GM19351 (cell line): ENCODE measurements at regions not wholly inside any gene's neighbourhood (a gene's known extent, or its start where the extent isn't known, plus 50 kb on each side); places are given as distances from the start of the nearest gene placed in this dataset.
"Not testable (repeated sequence)": the region's sequence is repeated elsewhere in the genome, so short reads cannot be mapped to it uniquely, and the experiment has no call there.

Experiments used
- ATAC-seq: cut with Tn5 transposase; IDR thresholded peaks from one replicate; pipeline ENCODE4 v1.9.1; 2021; ENCODE audit warnings: mild to moderate bottlenecking, moderate library complexity; ENCODE audit not compliant: unreplicated experiment

DNA sequence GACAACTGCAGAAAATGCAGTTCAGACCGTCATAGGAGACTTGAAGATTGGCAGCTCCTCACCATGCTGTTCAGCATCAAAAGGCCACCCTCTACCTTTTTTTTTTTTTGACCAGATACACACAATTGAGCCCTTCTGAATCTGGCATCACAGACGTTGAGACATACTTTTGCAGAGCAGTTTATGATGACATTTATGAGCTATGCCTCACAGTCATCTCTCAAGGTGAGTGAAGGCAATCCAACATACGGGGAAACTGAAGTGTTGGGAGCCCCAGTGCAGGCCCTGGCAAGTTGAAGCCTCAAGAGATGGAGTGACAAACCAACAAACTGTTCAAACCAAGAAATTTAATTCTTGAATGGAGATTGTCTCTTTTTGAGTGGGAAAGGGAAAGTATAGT lies 83.6 kb upstream of the DLX6 start:
- ATAC-seq, result no peak

- not testable (repeated sequence) for ATAC-seq
Measured at GRCh38 chr7:96923345-96923744, 82.0 kb upstream of the DLX6 start.

DNA sequence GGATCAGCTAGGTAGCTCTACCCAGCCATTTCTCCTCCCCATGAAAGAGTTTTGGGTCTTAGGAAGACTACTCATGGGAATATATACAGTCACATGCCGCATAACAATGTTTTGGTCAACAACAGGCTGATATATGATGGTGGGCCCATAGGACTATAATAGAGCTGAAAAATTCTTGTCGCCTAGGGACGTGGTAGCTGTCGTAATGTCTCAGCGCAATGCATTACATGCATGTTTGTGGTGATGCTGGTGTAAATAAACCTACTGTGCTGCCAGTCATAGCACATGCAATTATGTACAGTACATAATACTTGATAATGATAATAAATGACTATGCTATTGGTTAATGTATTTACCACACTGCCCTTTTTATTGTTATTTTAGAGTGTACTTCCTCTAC lies 78.2 kb upstream of the DLX6 start:
- ATAC-seq, result no peak

GRCh38 chr7:96928965-96929364 lies 76.4 kb upstream of the DLX6 start:
- ATAC-seq, result no peak

- no peak for ATAC-seq
Measured at GRCh38 chr7:96931891-96932290, 73.5 kb upstream of the DLX6 start.

DNA sequence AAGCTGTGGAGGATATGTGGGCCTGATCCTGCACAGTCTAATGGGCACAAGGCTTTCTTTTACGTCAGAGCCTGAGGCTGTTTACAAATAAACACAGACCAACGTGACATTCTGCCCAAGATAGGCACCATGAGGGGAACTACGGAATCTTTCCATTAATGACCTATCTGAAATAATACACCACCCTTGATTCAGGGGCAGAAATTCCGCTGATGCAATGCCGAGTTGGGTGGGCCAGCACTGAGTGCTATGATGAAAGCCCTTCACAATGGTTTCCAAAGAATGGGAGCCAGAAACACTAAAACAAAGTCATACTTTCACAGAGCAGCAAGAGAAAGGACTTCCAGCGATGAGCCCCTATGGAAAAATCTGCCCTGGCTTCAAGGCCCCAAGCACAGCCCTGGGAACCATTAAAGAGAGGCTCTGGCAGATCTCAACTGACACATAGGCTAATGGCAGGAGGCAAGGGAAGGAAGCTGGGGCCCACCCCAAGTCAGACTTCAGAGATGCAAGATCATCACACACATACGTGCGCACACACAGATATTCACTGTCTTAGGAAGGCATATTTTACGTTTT lies 72.2 kb upstream of the DLX6 start:
- no peak for ATAC-seq

GRCh38 chr7:96936621-96937020 lies 68.7 kb upstream of the DLX6 start:
- no peak for ATAC-seq

DNA sequence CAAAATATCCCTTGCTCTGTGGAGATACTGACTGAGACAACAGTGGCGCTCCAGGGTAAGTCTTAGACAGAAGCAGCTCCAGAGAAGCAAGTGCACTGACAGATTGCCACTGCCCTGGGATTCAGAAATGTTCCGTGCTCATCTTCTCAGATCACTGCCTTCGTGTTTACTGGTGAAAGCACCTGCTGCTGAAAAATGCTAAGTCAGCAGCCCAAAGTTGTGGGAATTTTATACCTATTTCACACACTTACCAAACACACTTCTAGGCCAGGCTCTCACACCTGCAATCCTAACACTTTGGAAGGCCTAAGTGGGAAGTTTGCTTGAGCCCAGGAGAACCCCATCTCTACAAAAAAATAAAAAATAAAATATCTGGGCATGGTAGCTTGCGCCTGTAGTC lies 63.2 kb upstream of the DLX6 start:
- ATAC-seq, result no peak

DNA sequence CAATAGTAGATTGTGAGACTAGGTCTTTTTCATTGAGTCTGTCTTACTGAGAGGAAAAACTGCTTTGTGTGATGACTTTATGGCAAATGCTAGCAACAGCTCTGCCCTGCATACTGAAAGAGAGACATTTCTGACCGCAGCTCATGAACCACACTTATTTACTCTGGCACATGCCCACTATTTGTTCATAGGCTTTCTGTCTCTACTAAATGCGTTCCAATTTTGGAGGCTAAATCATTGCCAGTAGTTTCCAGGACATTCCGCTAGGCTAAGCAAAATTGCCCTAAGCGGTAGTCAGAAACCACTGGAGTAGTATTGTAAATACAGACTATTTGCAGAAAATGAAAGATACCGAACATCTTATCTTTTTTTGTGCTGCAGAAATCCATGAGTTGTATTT lies 55.6 kb upstream of the DLX6 start:
- no peak for ATAC-seq

- no peak for ATAC-seq
Measured at GRCh38 chr7:96952974-96953391, 52.4 kb upstream of the DLX6 start.

- no peak for ATAC-seq
Measured at GRCh38 chr7:96953676-96954513, 51.5 kb upstream of the DLX6 start.
